ENCODE measurements at regions not wholly inside any gene's neighbourhood (a gene's known extent, or its start where the extent isn't known, plus 50 kb on each side); places are given as distances from the start of the nearest gene placed in this dataset.
"Not testable (repeated sequence)": the region's sequence is repeated elsewhere in the genome, so short reads cannot be mapped to it uniquely, and the experiment has no call there.

GRCh38 chr10:62928763-62929162 is 112.6 kb upstream of the EGR2 start:
- H3K27me3 Mint-ChIP-seq; H3K4me3 Mint-ChIP-seq; H3K9me3 Mint-ChIP-seq (ENCODE audit: low read depth); H3K36me3 Mint-ChIP-seq; H3K4me1 Mint-ChIP-seq (ENCODE audit: low read depth); H3K27ac Mint-ChIP-seq: not testable (repeated sequence)

- no peaks in the 10 kb centered on the region for H3K4me1 Mint-ChIP-seq (ENCODE audit: low read depth)
- peaks cover 1% of the 10 kb centered on the region for H3K27me3 Mint-ChIP-seq
- no peak overlapping the region for H3K4me3 Mint-ChIP-seq
- no peaks in the 10 kb centered on the region for H3K9me3 Mint-ChIP-seq (ENCODE audit: low read depth)
- no peaks in the 10 kb centered on the region for H3K36me3 Mint-ChIP-seq
- no peak overlapping the region for H3K27ac Mint-ChIP-seq
Observed at GRCh38 chr10:62926407-62926806, 110.2 kb upstream of the EGR2 start.

GRCh38 chr10:62924344-62924748 is 108.2 kb upstream of the EGR2 start:
- Mint-ChIP-seq H3K27me3 (peaks cover 1% of the 10 kb centered on the region), H3K27ac (no peak overlapping the region), H3K4me1 (ENCODE audit: low read depth) (no peaks in the 10 kb centered on the region)

DNA sequence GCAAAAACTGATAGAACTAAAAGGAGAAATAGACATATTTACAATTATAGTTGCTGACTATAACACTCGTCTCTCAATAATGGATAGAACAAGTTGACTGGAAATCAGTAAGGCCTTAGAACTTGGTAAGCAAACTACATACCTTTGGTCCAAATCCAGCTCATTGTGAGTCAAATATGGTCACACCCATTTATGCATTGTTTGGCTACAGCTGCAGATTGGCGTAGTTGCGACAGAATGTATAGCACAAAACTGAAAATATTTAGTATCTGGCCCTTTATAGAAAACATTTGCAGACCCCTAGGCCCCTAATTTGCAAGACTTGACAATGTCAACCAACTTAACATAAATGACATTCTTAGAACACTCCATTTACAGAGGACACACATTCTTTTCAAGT is 103.6 kb upstream of the EGR2 start:
- Mint-ChIP-seq H3K9me3 (ENCODE audit: low read depth) (no peaks in the 10 kb centered on the region), H3K27me3 (peaks cover 4% of the 10 kb centered on the region), H3K27ac (no peak overlapping the region), H3K4me1 (ENCODE audit: low read depth) (no peaks in the 10 kb centered on the region), H3K4me3 (no peak overlapping the region), H3K36me3 (no peaks in the 10 kb centered on the region)

More at GRCh38 chr10:62924344-62924748, 108.2 kb upstream of the EGR2 start:
- no peaks in the 10 kb centered on the region for H3K36me3 Mint-ChIP-seq
- H3K4me3 Mint-ChIP-seq, result no peak overlapping the region
- no peaks in the 10 kb centered on the region for H3K9me3 Mint-ChIP-seq (ENCODE audit: low read depth)

DNA sequence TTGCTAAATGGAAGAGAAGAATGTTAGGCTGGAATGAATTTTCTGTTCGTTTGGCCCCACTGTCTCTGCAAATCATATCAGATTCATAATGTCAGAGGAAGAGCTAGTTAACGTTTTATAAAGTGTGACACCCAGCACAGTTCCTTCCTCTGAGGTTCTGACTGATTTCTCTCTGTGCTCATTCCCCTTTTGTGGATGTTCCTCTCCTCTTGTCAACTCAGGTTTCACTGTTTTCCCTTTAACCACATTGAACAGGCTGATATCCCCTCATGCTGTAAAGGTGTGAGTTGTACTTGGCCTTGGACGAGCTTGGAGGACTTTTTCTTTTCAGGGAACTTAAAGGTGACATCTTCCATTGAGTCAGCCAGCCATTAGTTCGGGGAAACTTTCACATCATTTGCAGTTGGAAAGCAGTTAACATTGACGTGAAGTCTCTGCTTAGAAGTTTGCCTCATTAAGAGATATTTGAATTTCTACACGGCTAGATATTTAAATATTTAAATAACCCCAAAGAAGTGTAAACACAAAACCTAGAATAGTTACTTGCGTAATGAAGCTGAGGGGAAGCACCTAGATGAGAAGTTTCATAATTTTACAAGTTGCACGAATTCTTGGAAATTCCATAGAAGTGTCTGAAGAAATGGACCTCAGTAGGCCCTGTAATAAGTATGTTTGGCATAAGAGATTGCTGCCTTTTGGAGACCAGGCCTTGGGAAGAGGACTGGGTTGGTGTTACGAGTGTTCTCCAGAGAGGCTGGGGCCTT is 101.5 kb upstream of the EGR2 start:
- Mint-ChIP-seq H3K9me3 (ENCODE audit: low read depth) (no peaks in the 10 kb centered on the region), H3K36me3 (no peaks in the 10 kb centered on the region), H3K27ac (no peak overlapping the region), H3K4me1 (ENCODE audit: low read depth) (no peaks in the 10 kb centered on the region), H3K4me3 (no peak overlapping the region), H3K27me3 (peaks cover 4% of the 10 kb centered on the region)

DNA sequence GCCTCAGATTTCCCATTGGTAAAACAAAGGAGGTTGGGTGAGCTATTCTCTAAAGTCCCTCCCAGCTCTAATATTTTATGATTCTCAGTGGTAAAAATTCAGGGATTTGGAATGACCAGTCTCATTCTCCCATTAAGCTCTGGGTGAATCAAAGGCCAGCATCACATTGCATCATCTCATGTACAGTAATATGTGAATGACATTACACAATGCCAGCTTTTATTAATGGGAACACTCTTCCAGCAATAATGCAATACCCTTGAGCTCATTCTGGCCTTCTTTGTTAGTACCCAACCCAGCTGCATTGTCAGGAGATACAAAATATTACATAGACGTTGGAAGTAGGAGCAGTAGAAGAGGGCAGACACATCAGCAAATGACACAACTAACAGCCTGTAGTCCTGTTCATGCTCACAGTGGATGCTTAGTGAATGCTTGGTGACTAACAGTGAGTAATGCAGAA is 100.0 kb upstream of the EGR2 start:
- Mint-ChIP-seq H3K36me3 (no peaks in the 10 kb centered on the region), H3K4me3 (no peak overlapping the region), H3K4me1 (ENCODE audit: low read depth) (no peaks in the 10 kb centered on the region), H3K27ac (no peak overlapping the region), H3K27me3 (peaks cover 4% of the 10 kb centered on the region), H3K9me3 (ENCODE audit: low read depth) (no peaks in the 10 kb centered on the region)

DNA sequence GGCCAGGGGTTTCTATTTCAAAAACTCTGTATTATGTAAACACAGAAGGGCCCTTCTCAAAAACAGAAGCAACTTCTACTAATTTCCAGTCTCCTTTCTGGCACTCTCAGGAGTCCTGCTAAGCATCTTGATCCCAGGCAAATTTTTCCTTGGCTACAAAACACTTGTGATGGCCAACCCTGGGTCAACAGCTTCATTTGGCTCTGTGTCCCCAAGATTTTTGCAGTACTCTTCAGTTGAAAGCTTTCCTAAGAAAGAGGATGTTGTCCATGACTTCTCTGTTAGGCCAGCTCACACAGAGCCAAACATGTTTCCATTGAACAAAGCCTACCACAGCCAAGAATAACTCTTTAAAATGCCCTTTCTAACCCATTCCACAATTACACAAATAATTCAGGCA is 99.0 kb upstream of the EGR2 start:
- H3K4me1 Mint-ChIP-seq (ENCODE audit: low read depth), result no peaks in the 10 kb centered on the region
- peaks cover 4% of the 10 kb centered on the region for H3K27me3 Mint-ChIP-seq
- H3K4me3 Mint-ChIP-seq, result no peak overlapping the region

GRCh38 chr10:62912086-62912485 is 95.9 kb upstream of the EGR2 start:
- Mint-ChIP-seq H3K36me3 (no peaks in the 10 kb centered on the region), H3K27me3 (peaks cover 4% of the 10 kb centered on the region), H3K9me3 (ENCODE audit: low read depth) (no peaks in the 10 kb centered on the region), H3K4me3 (no peak overlapping the region), H3K27ac (no peak overlapping the region), H3K4me1 (ENCODE audit: low read depth) (no peaks in the 10 kb centered on the region)

More for the DNA sequence above, 99.0 kb upstream of the EGR2 start:
- Mint-ChIP-seq H3K27ac (no peak overlapping the region), H3K36me3 (no peaks in the 10 kb centered on the region), H3K9me3 (ENCODE audit: low read depth) (no peaks in the 10 kb centered on the region)

DNA sequence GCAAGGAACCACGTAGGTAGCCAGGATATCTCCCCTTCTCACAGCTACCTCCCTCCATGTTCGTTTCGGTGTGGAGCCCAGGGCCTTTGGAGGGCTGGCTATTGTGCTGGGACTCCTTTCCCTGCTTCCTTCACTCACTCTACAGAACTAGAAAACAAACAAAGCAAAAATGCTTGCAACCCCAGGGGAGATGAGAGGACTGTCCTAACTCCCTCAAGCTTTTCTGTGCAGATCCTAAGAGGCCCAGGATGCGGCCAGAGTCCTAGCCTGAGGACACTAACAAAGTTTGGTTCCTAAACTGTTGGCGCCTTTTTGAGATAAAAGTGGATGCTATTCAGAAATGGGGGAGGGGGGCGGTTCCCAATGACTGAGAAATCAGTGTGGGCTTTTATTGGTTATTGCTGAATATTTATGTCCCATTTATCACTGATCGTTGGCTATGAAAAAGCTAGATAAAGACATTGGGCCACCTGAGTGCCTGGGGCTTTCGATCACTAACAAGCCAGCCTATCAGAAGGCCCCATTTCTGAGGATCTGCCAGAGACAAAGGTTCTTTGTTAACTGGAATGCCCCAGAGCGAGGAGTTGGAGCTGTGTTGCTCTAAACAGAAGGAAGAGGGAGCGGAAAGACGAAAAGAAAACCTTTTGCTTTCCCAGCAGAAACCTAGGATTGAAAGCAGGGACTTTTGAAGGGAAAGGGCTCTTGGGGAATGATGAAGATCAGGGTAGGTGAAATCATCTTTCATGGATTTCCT is 95.2 kb upstream of the EGR2 start:
- H3K27me3 Mint-ChIP-seq, result peaks cover 4% of the 10 kb centered on the region
- no peaks in the 10 kb centered on the region for H3K9me3 Mint-ChIP-seq (ENCODE audit: low read depth)
- H3K36me3 Mint-ChIP-seq, result no peaks in the 10 kb centered on the region
- no peak overlapping the region for H3K27ac Mint-ChIP-seq
- no peaks in the 10 kb centered on the region for H3K4me1 Mint-ChIP-seq (ENCODE audit: low read depth)
- no peak overlapping the region for H3K4me3 Mint-ChIP-seq

GRCh38 chr10:62907470-62908212 is 91.5 kb upstream of the EGR2 start:
- Mint-ChIP-seq H3K4me1 (ENCODE audit: low read depth) (no peaks in the 10 kb centered on the region), H3K27ac (no peak overlapping the region)

DNA sequence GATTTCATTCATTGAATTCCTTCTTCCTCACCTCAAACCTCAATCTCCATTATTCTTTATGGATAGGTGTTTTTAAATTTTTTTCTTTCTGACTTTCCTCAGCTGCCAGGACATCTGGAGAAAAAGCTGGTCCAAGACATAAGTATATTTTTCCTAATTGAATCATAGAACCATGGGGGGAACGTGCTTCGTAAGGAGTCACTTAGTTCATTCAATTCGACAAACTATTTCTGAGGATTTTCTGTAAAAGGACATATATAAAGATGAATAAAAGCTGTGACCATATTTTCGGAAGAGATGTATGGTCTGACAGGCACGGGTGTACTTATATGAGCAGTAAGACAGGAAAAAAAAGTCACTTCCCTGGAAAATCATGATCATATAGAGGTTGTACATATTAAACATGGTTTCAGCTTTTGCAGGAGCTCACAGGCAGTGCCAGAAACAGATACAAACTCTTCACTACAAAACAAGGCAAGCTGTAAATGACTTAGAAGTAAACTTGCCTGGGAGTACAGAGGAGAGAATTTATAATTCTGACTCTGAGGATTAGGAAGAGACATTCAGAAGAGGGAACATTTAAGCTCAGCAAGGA is 88.2 kb upstream of the EGR2 start:
- Mint-ChIP-seq H3K9me3 (ENCODE audit: low read depth) (no peaks in the 10 kb centered on the region), H3K36me3 (no peaks in the 10 kb centered on the region), H3K27ac (no peak overlapping the region), H3K27me3 (peaks cover 12% of the 10 kb centered on the region), H3K4me1 (ENCODE audit: low read depth) (no peaks in the 10 kb centered on the region), H3K4me3 (no peak overlapping the region)

More at GRCh38 chr10:62907470-62908212, 91.5 kb upstream of the EGR2 start:
- Mint-ChIP-seq H3K27me3 (peaks cover 12% of the 10 kb centered on the region), H3K4me3 (no peak overlapping the region), H3K9me3 (ENCODE audit: low read depth) (no peaks in the 10 kb centered on the region), H3K36me3 (no peaks in the 10 kb centered on the region)

DNA sequence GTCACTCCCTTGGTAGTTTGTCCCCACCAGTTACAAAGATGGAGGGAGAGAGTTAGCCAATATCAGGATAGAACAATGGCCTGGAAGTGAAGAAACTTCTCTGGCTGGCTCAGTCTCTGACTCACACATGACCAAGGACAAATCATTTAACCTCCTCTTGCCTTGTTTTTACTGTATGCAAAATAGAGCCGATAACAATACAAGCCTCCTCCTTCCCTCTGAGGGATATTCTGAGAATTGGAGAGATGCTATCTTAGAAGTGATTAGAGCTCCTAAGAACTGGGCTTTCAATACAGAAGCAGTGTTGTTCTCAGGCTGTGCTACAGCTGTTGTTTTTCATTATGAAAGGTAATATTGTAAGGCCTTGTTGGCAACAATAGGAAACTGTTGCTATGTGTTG is 87.7 kb upstream of the EGR2 start:
- H3K27me3 Mint-ChIP-seq, result peaks cover 12% of the 10 kb centered on the region
- H3K9me3 Mint-ChIP-seq (ENCODE audit: low read depth), result no peaks in the 10 kb centered on the region
- no peaks in the 10 kb centered on the region for H3K36me3 Mint-ChIP-seq
- H3K27ac Mint-ChIP-seq, result no peak overlapping the region
- H3K4me3 Mint-ChIP-seq, result no peak overlapping the region
- H3K4me1 Mint-ChIP-seq (ENCODE audit: low read depth), result no peaks in the 10 kb centered on the region

DNA sequence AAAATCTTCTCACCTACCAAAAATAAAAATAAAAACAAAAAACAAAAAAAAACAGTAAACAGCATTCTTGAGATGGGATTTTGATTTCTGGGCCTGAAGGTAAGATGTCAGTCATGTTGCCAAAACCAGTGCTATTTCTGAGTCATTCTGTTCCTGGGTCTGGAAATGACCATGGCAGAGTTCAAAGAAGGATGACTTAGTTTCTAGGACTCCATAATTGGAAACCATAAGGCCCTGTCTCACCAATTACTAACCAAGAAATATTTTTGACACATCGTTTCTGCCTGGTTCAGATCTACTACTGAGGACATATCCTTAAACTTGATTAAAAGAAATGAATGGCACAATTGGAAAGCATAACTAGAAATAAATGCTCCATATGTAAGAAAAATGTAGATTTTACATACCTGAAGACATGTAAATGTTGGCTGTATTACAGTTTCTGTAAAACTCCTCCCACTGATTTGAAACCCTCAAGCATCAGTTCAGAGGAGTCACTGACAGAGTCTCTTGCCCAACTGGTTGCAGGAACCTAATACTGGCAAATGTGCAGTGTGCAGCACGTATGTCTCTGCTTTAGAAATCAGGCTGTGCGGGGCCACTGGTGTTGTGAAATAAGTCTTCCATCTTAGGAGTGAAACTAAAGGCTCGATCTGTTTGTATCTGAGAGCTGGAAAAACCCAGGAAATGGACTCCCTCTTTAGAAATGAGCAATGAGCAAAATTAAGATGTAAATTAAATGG is 84.8 kb upstream of the EGR2 start:
- Mint-ChIP-seq H3K9me3 (ENCODE audit: low read depth) (no peaks in the 10 kb centered on the region), H3K4me1 (ENCODE audit: low read depth) (no peaks in the 10 kb centered on the region), H3K4me3 (no peak overlapping the region), H3K36me3 (no peaks in the 10 kb centered on the region), H3K27me3 (peaks cover 7% of the 10 kb centered on the region), H3K27ac (no peak overlapping the region)

DNA sequence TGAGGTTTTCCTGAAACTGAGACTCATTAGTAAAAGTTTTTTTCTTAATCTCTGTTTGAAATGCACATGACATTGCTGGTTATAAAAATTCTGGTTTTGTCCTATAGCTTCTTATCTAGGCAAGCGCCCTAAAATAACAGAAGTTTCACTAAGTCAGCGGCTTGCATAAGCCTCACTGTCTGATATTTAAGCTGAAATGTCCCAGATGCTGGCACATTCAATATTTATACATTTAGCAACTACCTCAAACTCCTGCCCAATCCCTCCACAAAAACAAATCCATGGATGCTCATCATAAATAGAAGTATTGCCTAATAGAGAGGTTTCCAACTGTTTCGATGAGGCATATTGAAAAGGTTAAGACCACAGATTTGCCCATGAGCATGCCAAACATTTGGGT is 83.1 kb upstream of the EGR2 start:
- no peak overlapping the region for H3K4me3 Mint-ChIP-seq
- H3K9me3 Mint-ChIP-seq (ENCODE audit: low read depth), result no peaks in the 10 kb centered on the region
- H3K27me3 Mint-ChIP-seq, result peaks cover 3% of the 10 kb centered on the region
- no peak overlapping the region for H3K27ac Mint-ChIP-seq
- H3K4me1 Mint-ChIP-seq (ENCODE audit: low read depth), result no peaks in the 10 kb centered on the region
- H3K36me3 Mint-ChIP-seq, result no peaks in the 10 kb centered on the region
